Calu3 (cell line): ENCODE measurements at regions not wholly inside any gene's neighbourhood (a gene's known extent, or its start where the extent isn't known, plus 50 kb on each side); places are given as distances from the start of the nearest gene placed in this dataset.

Source experiments
- BruUV-seq: library from RNA; stranded (reverse); fragments of 400-500 nt; replicated peaks from 2 replicates; lab custom pipeline; 2021; lab: Mats Ljungman, UMichigan
- CTCF ChIA-PET: fragments of 300-600 bp; sonication (Branson Sonifier 250); formaldehyde crosslinking; loops from one replicate; lab custom pipeline; 2022; ENCODE audit warnings: antibody characterized with exemption; lab: Charles Lee
- DNase-seq: peaks from one replicate; pipeline ENCODE4 v3.0.0; 2022
- H3K27ac Mint-ChIP-seq: one replicate; pipeline ENCODE4 v1.8.0; 2022; ENCODE audit warnings: mixed read lengths; ENCODE audit not compliant: unreplicated experiment
- H3K27me3 Mint-ChIP-seq: one replicate; pipeline ENCODE4 v1.8.0; 2022; ENCODE audit warnings: mixed read lengths; ENCODE audit not compliant: unreplicated experiment
- H3K36me3 Mint-ChIP-seq: one replicate; pipeline ENCODE4 v1.8.0; 2022; ENCODE audit warnings: mild to moderate bottlenecking, moderate library complexity, mixed read lengths; ENCODE audit not compliant: insufficient read depth, unreplicated experiment
- H3K4me1 Mint-ChIP-seq: one replicate; pipeline ENCODE4 v1.8.0; 2022; ENCODE audit warnings: mild to moderate bottlenecking, low read depth, mixed read lengths; ENCODE audit not compliant: unreplicated experiment
- H3K4me3 Mint-ChIP-seq: one replicate; pipeline ENCODE4 v1.8.0; 2022; ENCODE audit warnings: mild to moderate bottlenecking, low read depth, moderate library complexity, mixed read lengths; ENCODE audit not compliant: unreplicated experiment
- H3K9me3 Mint-ChIP-seq: one replicate; pipeline ENCODE4 v1.8.0; 2022; ENCODE audit warnings: low read depth, mixed read lengths; ENCODE audit not compliant: unreplicated experiment
- intact Hi-C: fragments of 100-400 bp; cut with micrococcal nuclease; formaldehyde crosslinking; loops from one replicate; pipeline ENCODE4 v1.10.0; 2022; ENCODE audit not compliant: unreplicated experiment
- TF ChIP-seq, protein P1 (sequence below): fragments of 200-600 bp; IDR thresholded peaks from one replicate; pipeline ENCODE4 v1.8.0; 2022; ENCODE audit warnings: antibody characterized with exemption; ENCODE audit not compliant: unreplicated experiment

DNA sequence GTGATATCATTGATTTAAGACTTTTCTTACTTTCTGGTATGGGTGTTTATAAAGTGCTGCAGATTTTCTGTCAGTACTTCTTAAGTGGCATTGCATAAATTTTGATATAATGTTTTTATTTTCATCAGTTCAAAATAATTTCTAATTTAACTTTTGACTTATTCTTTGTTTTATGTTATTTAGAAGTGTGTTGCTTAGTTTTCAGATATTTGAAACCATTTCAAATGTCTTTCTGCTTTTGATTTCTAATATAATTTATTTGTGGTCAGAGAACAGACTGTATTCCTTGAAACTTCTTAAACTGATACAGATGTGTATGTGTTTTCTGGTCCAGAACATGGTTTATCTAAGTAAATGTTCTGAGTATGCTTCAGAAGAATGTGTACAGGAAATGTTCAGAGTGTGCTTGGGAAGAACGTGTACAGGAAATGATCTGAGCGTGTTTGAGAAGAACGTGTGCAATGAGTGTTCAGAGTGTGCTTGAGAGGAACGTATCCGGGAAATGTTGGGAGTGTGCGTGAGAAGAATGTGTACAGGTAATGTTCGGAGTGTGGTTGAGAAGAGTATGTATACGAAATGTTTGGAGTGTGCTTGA lies 265.7 kb upstream of the HS6ST1 start:
- Mint-ChIP-seq H3K36me3 (no peaks in the 10 kb centered on the region), H3K27ac (no peak overlapping the region), H3K9me3 (no peaks in the 10 kb centered on the region), H3K27me3 (peaks cover 6% of the 10 kb centered on the region), H3K4me1 (no peaks in the 10 kb centered on the region), H3K4me3 (no peak overlapping the region)
- CTCF ChIA-PET = no interaction called here
- TF ChIP-seq, protein P1, sequence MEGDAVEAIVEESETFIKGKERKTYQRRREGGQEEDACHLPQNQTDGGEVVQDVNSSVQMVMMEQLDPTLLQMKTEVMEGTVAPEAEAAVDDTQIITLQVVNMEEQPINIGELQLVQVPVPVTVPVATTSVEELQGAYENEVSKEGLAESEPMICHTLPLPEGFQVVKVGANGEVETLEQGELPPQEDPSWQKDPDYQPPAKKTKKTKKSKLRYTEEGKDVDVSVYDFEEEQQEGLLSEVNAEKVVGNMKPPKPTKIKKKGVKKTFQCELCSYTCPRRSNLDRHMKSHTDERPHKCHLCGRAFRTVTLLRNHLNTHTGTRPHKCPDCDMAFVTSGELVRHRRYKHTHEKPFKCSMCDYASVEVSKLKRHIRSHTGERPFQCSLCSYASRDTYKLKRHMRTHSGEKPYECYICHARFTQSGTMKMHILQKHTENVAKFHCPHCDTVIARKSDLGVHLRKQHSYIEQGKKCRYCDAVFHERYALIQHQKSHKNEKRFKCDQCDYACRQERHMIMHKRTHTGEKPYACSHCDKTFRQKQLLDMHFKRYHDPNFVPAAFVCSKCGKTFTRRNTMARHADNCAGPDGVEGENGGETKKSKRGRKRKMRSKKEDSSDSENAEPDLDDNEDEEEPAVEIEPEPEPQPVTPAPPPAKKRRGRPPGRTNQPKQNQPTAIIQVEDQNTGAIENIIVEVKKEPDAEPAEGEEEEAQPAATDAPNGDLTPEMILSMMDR = no peak
- BruUV-seq = no TSS peak
- DNase-seq = no peak
- intact Hi-C loops = no loop called here

DNA sequence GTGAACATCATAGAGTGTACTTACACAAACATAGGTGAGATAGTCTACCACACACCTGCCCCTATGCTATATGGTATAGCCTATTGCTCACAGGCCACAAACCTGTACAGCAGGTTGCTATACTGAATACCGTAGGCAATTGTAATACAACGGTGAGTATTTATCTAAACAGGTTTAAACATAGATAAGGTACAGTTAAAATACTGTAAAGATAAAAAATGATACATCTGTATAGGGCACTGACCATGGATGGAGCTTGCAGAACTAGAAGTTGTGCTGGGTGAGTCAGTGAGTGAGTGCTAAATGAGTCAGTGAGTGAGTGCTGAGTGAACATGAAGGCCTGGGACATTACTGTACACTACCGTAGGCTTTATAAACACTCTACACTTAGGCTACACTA lies 267.0 kb upstream of the HS6ST1 start:
- Mint-ChIP-seq H3K9me3 (no peaks in the 10 kb centered on the region), H3K27ac (no peak overlapping the region), H3K27me3 (peaks cover 19% of the 10 kb centered on the region), H3K4me1 (no peaks in the 10 kb centered on the region), H3K4me3 (no peak overlapping the region), H3K36me3 (no peaks in the 10 kb centered on the region)
- CTCF ChIA-PET = no interaction called here
- intact Hi-C loops = no loop called here
- BruUV-seq = no TSS peak
- no peak for DNase-seq
- TF ChIP-seq, protein P1 = no peak

- H3K4me1 Mint-ChIP-seq = no peaks in the 10 kb centered on the region
- H3K27ac Mint-ChIP-seq = no peak overlapping the region
- no peak for DNase-seq
- H3K36me3 Mint-ChIP-seq = no peaks in the 10 kb centered on the region
- BruUV-seq = no TSS peak
- peaks cover 43% of the 10 kb centered on the region for H3K27me3 Mint-ChIP-seq
- H3K9me3 Mint-ChIP-seq = no peaks in the 10 kb centered on the region
- TF ChIP-seq, protein P1 = no peak
- CTCF ChIA-PET = no interaction called here
- intact Hi-C loops = no loop called here
- H3K4me3 Mint-ChIP-seq = no peak overlapping the region
These were observed 271.0 kb upstream of the HS6ST1 start for GRCh38 chr2:128589681-128590080.

- Mint-ChIP-seq H3K9me3 (no peaks in the 10 kb centered on the region), H3K27ac (no peak overlapping the region), H3K4me1 (no peaks in the 10 kb centered on the region), H3K36me3 (no peaks in the 10 kb centered on the region), H3K27me3 (peaks cover 43% of the 10 kb centered on the region), H3K4me3 (no peak overlapping the region)
- no peak for DNase-seq
- TF ChIP-seq, protein P1 = no peak
- CTCF ChIA-PET = no interaction called here
- intact Hi-C loops = no loop called here
- BruUV-seq = no TSS peak
These were observed 271.8 kb upstream of the HS6ST1 start for GRCh38 chr2:128590309-128591021.
